GM12873 (cell line): ENCODE measurements at regions not wholly inside any gene's neighbourhood (a gene's known extent, or its start where the extent isn't known, plus 50 kb on each side); places are given as distances from the start of the nearest gene placed in this dataset.

Experiments used
- CTCF ChIP-seq: IDR thresholded peaks from 2 replicates; pipeline ENCODE4 v1.5.1; 2012; ENCODE audit warnings: low read depth, mild to moderate bottlenecking, moderate library complexity, low read length, control low read depth; ENCODE audit not compliant: insufficient read depth; ENCODE audit errors: missing control alignments

- no peak for TF ChIP-seq CTCF
These were observed 207.2 kb upstream of the GPR26 start for GRCh38 chr10:123458933-123459332.

GRCh38 chr10:123459371-123460091 lies 206.6 kb upstream of the GPR26 start:
- no peak for TF ChIP-seq CTCF

GRCh38 chr10:123462246-123462645 lies 203.9 kb upstream of the GPR26 start:
- no peak for TF ChIP-seq CTCF

GRCh38 chr10:123462756-123463155 lies 203.4 kb upstream of the GPR26 start:
- TF ChIP-seq CTCF: no peak

GRCh38 chr10:123463181-123463580 lies 203.0 kb upstream of the GPR26 start:
- no peak for TF ChIP-seq CTCF

- no peak for TF ChIP-seq CTCF
These were observed 202.5 kb upstream of the GPR26 start for GRCh38 chr10:123463698-123464097.

- TF ChIP-seq CTCF: no peak
These were observed 201.5 kb upstream of the GPR26 start for GRCh38 chr10:123464430-123465323.
